HEK293 (cell line): ENCODE measurements at regions not wholly inside any gene's neighbourhood (a gene's known extent, or its start where the extent isn't known, plus 50 kb on each side); places are given as distances from the start of the nearest gene placed in this dataset.
"Not testable (repeated sequence)": the region's sequence is repeated elsewhere in the genome, so short reads cannot be mapped to it uniquely, and the experiment has no call there.

Experiments used
- CTCF ChIP-seq: fragments of 450-650 bp; formaldehyde crosslinking; IDR thresholded peaks from 2 replicates; pipeline ENCODE4 v1.5.1; 2016; ENCODE audit warnings: missing biosample characterization, missing genetic modification characterization
- GLIS2 ChIP-seq: fragments of 450-650 bp; formaldehyde crosslinking; IDR thresholded peaks from 2 replicates; pipeline ENCODE4 v1.5.1; 2016; ENCODE audit warnings: missing biosample characterization, missing genetic modification characterization
- PATZ1 ChIP-seq: fragments of 450-650 bp; formaldehyde crosslinking; IDR thresholded peaks from 2 replicates; pipeline ENCODE4 v1.5.1; 2016; ENCODE audit warnings: missing biosample characterization, missing genetic modification characterization
- SCRT1 ChIP-seq: fragments of 450-650 bp; formaldehyde crosslinking; IDR thresholded peaks from 2 replicates; pipeline ENCODE4 v1.5.1; 2016; ENCODE audit warnings: missing biosample characterization, missing genetic modification characterization, borderline replicate concordance
- ZBTB7A ChIP-seq: fragments of 450-650 bp; formaldehyde crosslinking; IDR thresholded peaks from 2 replicates; pipeline ENCODE4 v1.5.1; 2016; ENCODE audit warnings: low read depth, missing biosample characterization, missing genetic modification characterization
- ZNF311 ChIP-seq: fragments of 450-650 bp; formaldehyde crosslinking; IDR thresholded peaks from 2 replicates; pipeline ENCODE4 v1.5.1; 2017; ENCODE audit warnings: missing biosample characterization, missing genetic modification characterization, borderline replicate concordance
- ZNF510 ChIP-seq: fragments of 450-650 bp; formaldehyde crosslinking; IDR thresholded peaks from 2 replicates; pipeline ENCODE4 v1.5.1; 2018; ENCODE audit warnings: mild to moderate bottlenecking, missing genetic modification characterization, missing biosample characterization; ENCODE audit not compliant: insufficient replicate concordance
- ZNF549 ChIP-seq: fragments of 450-650 bp; IDR thresholded peaks from 2 replicates; pipeline ENCODE4 v1.5.1; 2018; ENCODE audit warnings: missing biosample characterization, missing genetic modification characterization, mild to moderate bottlenecking, inconsistent platforms, moderate library complexity
- ZNF707 ChIP-seq: fragments of 450-650 bp; formaldehyde crosslinking; IDR thresholded peaks from 2 replicates; pipeline ENCODE4 v1.5.1; 2016; ENCODE audit warnings: missing biosample characterization, missing genetic modification characterization
- TF ChIP-seq, protein P1 (sequence below): fragments of 450-650 bp; formaldehyde crosslinking; IDR thresholded peaks from 2 replicates; pipeline ENCODE4 v1.5.1; 2016; ENCODE audit warnings: missing biosample characterization, missing genetic modification characterization
- TF ChIP-seq, protein P2 (sequence below): fragments of 450-650 bp; formaldehyde crosslinking; IDR thresholded peaks from 2 replicates; pipeline ENCODE4 v1.5.1; 2016; ENCODE audit warnings: missing biosample characterization, missing genetic modification characterization
- TF ChIP-seq, protein P3 (sequence below): sonication (generic); formaldehyde crosslinking; IDR thresholded peaks from 2 replicates; pipeline ENCODE4 v1.8.1; 2022; ENCODE audit warnings: mild to moderate bottlenecking, moderate library complexity, missing genetic modification reagents

- TF ChIP-seq, protein P1, sequence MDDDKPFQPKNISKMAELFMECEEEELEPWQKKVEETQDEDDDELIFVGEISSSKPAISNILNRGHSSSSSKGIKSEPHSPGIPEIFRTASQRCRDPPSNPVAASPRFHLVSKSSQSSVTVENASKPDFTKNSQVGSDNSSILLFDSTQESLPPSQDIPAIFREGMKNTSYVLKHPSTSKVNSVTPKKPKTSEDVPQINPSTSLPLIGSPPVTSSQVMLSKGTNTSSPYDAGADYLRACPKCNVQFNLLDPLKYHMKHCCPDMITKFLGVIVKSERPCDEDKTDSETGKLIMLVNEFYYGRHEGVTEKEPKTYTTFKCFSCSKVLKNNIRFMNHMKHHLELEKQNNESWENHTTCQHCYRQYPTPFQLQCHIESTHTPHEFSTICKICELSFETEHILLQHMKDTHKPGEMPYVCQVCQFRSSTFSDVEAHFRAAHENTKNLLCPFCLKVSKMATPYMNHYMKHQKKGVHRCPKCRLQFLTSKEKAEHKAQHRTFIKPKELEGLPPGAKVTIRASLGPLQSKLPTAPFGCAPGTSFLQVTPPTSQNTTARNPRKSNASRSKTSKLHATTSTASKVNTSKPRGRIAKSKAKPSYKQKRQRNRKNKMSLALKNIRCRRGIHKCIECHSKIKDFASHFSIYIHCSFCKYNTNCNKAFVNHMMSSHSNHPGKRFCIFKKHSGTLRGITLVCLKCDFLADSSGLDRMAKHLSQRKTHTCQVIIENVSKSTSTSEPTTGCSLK (tag by site-specific recombination): not testable (repeated sequence)
- TF ChIP-seq, protein P2, sequence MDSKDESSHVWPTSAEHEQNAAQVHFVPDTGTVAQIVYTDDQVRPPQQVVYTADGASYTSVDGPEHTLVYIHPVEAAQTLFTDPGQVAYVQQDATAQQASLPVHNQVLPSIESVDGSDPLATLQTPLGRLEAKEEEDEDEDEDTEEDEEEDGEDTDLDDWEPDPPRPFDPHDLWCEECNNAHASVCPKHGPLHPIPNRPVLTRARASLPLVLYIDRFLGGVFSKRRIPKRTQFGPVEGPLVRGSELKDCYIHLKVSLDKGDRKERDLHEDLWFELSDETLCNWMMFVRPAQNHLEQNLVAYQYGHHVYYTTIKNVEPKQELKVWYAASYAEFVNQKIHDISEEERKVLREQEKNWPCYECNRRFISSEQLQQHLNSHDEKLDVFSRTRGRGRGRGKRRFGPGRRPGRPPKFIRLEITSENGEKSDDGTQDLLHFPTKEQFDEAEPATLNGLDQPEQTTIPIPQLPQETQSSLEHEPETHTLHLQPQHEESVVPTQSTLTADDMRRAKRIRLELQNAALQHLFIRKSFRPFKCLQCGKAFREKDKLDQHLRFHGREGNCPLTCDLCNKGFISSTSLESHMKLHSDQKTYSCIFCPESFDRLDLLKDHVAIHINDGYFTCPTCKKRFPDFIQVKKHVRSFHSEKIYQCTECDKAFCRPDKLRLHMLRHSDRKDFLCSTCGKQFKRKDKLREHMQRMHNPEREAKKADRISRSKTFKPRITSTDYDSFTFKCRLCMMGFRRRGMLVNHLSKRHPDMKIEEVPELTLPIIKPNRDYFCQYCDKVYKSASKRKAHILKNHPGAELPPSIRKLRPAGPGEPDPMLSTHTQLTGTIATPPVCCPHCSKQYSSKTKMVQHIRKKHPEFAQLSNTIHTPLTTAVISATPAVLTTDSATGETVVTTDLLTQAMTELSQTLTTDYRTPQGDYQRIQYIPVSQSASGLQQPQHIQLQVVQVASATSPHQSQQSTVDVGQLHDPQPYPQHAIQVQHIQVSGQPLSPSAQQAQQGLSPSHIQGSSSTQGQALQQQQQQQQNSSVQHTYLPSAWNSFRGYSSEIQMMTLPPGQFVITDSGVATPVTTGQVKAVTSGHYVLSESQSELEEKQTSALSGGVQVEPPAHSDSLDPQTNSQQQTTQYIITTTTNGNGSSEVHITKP (tag by site-specific recombination): not testable (repeated sequence)
- not testable (repeated sequence) for TF ChIP-seq ZBTB7A (tag by site-specific recombination); ZNF707; CTCF; GLIS2 (tag by site-specific recombination); ZNF510 (tag by site-specific recombination); PATZ1 (tag by site-specific recombination); SCRT1 (tag by site-specific recombination); ZNF311 (tag by site-specific recombination); ZNF549 (tag by site-specific recombination)
- TF ChIP-seq, protein P3, sequence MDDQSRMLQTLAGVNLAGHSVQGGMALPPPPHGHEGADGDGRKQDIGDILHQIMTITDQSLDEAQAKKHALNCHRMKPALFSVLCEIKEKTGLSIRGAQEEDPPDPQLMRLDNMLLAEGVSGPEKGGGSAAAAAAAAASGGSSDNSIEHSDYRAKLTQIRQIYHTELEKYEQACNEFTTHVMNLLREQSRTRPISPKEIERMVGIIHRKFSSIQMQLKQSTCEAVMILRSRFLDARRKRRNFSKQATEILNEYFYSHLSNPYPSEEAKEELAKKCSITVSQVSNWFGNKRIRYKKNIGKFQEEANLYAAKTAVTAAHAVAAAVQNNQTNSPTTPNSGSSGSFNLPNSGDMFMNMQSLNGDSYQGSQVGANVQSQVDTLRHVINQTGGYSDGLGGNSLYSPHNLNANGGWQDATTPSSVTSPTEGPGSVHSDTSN (CRISPR knock-in tag): not testable (repeated sequence)
These were observed 203.8 kb upstream of the CBLB start for GRCh38 chr3:106072596-106072995.
